Naive B cell (primary cell): ENCODE measurements at regions not wholly inside any gene's neighbourhood (a gene's known extent, or its start where the extent isn't known, plus 50 kb on each side); places are given as distances from the start of the nearest gene placed in this dataset.

Experiments
- ATAC-seq, 2 donors: fragments of 150-1000 bp; cut with Tn5 transposase; 2 replicates each; pipeline ENCODE4 v1.10.0; 2021; ENCODE audit warnings: low read depth in 2 of 2, mild to moderate bottlenecking in 2 of 2, moderate library complexity in 2 of 2
- DNase-seq: peaks from one replicate; pipeline ENCODE4 v3.0.0; 2022
- H3K27ac Mint-ChIP-seq, 6 donors: one replicate each; pipeline ENCODE4 v1.8.0; 2020 to 2022; ENCODE audit warnings: mild to moderate bottlenecking in 6 of 6, mixed read lengths in 6 of 6, moderate library complexity in 5 of 6, inconsistent platforms in 2 of 6
- H3K27me3 Mint-ChIP-seq, 3 donors: one replicate each; pipeline ENCODE4 v1.8.0; 2021 to 2022; ENCODE audit warnings: mixed read lengths in 3 of 3, mild to moderate bottlenecking in 1 of 3
- H3K36me3 Mint-ChIP-seq, 2 donors: one replicate each; pipeline ENCODE4 v1.8.0; 2020 to 2022; ENCODE audit warnings: mixed read lengths in 2 of 2, inconsistent platforms in 1 of 2, mild to moderate bottlenecking in 1 of 2
- H3K4me1 Mint-ChIP-seq, 3 donors: one replicate each; pipeline ENCODE4 v1.8.0; 2020 to 2022; ENCODE audit warnings: mixed read lengths in 3 of 3, inconsistent platforms in 1 of 3, mild to moderate bottlenecking in 1 of 3, moderate library complexity in 1 of 3
- H3K4me3 Mint-ChIP-seq, 8 donors: one replicate each; pipeline ENCODE4 v1.8.0; 2020 to 2022; ENCODE audit warnings: mild to moderate bottlenecking in 8 of 8, mixed read lengths in 8 of 8, moderate library complexity in 8 of 8, inconsistent platforms in 2 of 8
- H3K9me3 Mint-ChIP-seq, 7 donors: one replicate each; pipeline ENCODE4 v1.8.0; 2020 to 2022; ENCODE audit warnings: mixed read lengths in 7 of 7, mild to moderate bottlenecking in 5 of 7, inconsistent platforms in 2 of 7, moderate library complexity in 1 of 7

DNA sequence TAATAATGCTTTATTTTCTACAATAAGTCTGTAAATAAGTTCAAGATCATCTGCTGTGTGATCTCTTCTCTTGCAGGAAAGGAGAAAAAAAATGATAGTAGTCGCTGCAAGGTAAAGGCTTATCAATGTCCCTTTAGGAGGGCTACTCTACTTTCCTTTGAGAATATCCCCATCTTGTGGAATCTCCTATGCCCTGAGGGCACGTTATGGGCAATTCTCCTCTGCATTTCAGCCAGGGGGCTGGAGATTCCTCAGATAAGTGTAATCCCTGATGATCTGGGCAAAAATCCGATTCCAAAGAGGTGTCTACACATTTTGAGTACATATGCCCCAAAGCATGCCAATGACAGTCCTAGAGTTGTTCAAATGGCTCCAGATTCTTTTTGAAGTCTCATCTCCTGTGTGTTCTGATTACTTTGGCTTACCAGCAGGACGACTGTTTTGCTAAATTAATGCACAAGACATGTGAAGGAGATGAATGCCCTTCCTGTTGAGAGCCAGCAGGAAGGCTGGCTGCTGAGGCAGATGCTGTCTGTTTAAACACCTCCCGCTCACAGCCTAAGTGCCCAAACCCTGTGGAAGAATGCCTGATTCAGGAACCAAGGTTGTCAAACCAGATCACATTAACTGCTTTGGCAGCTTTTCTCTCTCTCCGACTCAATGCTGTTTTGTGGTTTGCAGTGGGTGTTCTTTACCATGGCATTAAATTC lies 171.2 kb upstream of the COL1A2 start:
- no peaks in the 10 kb centered on the region for H3K36me3 Mint-ChIP-seq
- H3K4me3 Mint-ChIP-seq = no peak overlapping the region
- DNase-seq (peak; percentile 2), ATAC-seq (peak; percentile 35 to 41)
- no peaks in the 10 kb centered on the region for H3K4me1 Mint-ChIP-seq
- peak overlapping the region in 1 of 6 donors; percentile 47 for H3K27ac Mint-ChIP-seq
- H3K27me3 Mint-ChIP-seq = peaks cover 0 to 8% (median 0%) of the 10 kb centered on the region in 3 donors
- peaks cover 0 to 4% (median 0%) of the 10 kb centered on the region in 7 donors for H3K9me3 Mint-ChIP-seq

GRCh38 chr7:94228223-94228622 lies 166.5 kb upstream of the COL1A2 start:
- H3K27ac Mint-ChIP-seq = no peak overlapping the region
- no peak for DNase-seq
- no peaks in the 10 kb centered on the region for H3K9me3 Mint-ChIP-seq
- no peak overlapping the region for H3K4me3 Mint-ChIP-seq
- no peaks in the 10 kb centered on the region for H3K4me1 Mint-ChIP-seq
- H3K27me3 Mint-ChIP-seq = peaks cover 0 to 18% (median 0%) of the 10 kb centered on the region in 3 donors
- no peak for ATAC-seq
- no peaks in the 10 kb centered on the region for H3K36me3 Mint-ChIP-seq

GRCh38 chr7:94228678-94229077 lies 166.0 kb upstream of the COL1A2 start:
- Mint-ChIP-seq H3K27me3 (peaks cover 0 to 17% (median 0%) of the 10 kb centered on the region in 3 donors), H3K9me3 (no peaks in the 10 kb centered on the region), H3K27ac (no peak overlapping the region), H3K4me3 (no peak overlapping the region), H3K4me1 (no peaks in the 10 kb centered on the region), H3K36me3 (no peaks in the 10 kb centered on the region)
- DNase-seq (no peak), ATAC-seq (no peak)

GRCh38 chr7:94231305-94231704 lies 163.4 kb upstream of the COL1A2 start:
- no peak for ATAC-seq
- Mint-ChIP-seq H3K27me3 (peaks cover 0 to 20% (median 13%) of the 10 kb centered on the region in 3 donors), H3K9me3 (peaks cover 0 to 2% (median 0%) of the 10 kb centered on the region in 7 donors), H3K36me3 (no peaks in the 10 kb centered on the region), H3K27ac (no peak overlapping the region), H3K4me1 (no peaks in the 10 kb centered on the region), H3K4me3 (no peak overlapping the region)
- no peak for DNase-seq

DNA sequence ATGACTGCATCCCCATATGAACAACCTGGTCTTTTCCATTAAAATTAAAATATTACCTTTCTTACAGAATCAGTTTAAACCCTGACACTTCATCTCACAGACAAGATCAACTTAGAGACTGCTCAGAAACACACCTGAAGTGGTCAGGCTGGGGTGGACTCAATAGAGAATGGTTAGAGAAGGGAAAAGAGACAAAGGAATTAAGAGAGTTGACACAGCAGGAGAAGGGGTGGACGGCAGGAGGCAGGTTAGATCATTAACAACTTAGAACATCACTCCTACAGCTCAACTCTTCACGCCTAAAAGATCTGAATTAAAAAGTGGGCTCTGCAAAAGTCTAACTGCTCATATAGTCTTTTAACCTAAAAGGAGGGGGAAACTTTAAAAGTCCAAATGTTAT lies 157.7 kb upstream of the COL1A2 start:
- Mint-ChIP-seq H3K27ac (no peak overlapping the region), H3K9me3 (peaks cover 0 to 2% (median 0%) of the 10 kb centered on the region in 7 donors), H3K4me1 (peaks cover 0 to 5% (median 0%) of the 10 kb centered on the region in 3 donors), H3K36me3 (no peaks in the 10 kb centered on the region), H3K27me3 (peaks cover 0 to 18% (median 13%) of the 10 kb centered on the region in 3 donors), H3K4me3 (no peak overlapping the region)
- ATAC-seq (no peak), DNase-seq (no peak)

DNA sequence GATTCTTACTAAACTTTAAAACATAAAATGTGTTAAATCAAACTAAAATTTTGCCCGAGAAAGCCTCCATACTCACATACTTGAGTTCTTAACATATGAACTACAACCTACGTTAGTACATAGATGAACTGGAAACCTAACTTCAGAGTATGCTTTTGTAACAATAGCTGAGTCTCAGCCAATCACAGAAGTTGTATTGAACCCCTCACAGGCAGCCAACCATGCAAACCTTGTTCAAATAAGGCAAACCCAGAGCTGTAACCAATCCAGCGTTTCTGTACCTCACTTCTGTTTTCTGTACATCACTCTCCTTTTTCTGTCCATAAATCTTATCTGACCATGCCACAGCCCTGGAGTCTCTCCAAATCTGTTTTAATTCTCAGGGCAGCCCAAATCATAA lies 157.3 kb upstream of the COL1A2 start:
- DNase-seq (no peak), ATAC-seq (no peak)
- H3K4me3 Mint-ChIP-seq = no peak overlapping the region
- no peak overlapping the region for H3K27ac Mint-ChIP-seq
- no peaks in the 10 kb centered on the region for H3K36me3 Mint-ChIP-seq
- peaks cover 0 to 2% (median 0%) of the 10 kb centered on the region in 7 donors for H3K9me3 Mint-ChIP-seq
- peaks cover 0 to 5% (median 0%) of the 10 kb centered on the region in 3 donors for H3K4me1 Mint-ChIP-seq
- H3K27me3 Mint-ChIP-seq = peaks cover 0 to 13% (median 13%) of the 10 kb centered on the region in 3 donors

DNA sequence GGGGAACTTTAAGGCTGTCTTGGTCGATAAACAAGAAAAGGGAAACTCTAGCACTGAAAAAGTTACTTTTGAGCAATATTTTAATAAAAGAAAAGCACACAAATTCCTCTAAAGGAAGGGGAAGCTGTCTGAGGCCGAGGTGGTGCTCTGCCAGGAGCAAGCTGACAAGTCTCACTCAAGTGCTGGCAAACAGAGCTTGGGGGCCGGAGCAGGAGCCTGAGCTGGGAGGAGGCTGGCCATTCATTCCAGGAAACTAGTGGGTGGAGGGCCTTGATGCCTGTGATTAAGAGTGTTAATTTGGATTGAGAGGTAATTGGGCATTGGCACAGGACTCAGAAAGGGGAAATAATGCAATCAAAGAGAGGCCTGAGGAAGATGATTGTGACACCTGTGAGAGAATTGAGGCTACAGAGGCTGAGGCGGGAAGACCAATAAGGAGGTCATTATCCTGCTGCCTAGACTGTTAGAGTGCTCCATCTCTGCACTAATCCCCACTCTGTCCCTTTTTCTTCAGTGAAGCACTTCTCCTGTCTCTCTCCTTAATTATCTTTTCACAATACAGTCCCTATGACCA lies 154.9 kb upstream of the COL1A2 start:
- ATAC-seq = no peak
- peak overlapping the region in 2 of 6 donors; percentile 11 to 51 for H3K27ac Mint-ChIP-seq
- H3K36me3 Mint-ChIP-seq = no peaks in the 10 kb centered on the region

GRCh38 chr7:94240902-94241301 lies 153.8 kb upstream of the COL1A2 start:
- Mint-ChIP-seq H3K4me1 (peaks cover 0 to 5% (median 0%) of the 10 kb centered on the region in 3 donors), H3K36me3 (no peaks in the 10 kb centered on the region), H3K27ac (peak overlapping the region in 1 of 6 donors; percentile 4), H3K4me3 (no peak overlapping the region), H3K27me3 (no peaks in the 10 kb centered on the region), H3K9me3 (no peaks in the 10 kb centered on the region)
- DNase-seq (no peak), ATAC-seq (no peak)

More for the DNA sequence above, 154.9 kb upstream of the COL1A2 start:
- H3K27me3 Mint-ChIP-seq = peaks cover 0 to 6% (median 0%) of the 10 kb centered on the region in 3 donors
- peaks cover 0 to 2% (median 0%) of the 10 kb centered on the region in 7 donors for H3K9me3 Mint-ChIP-seq
- no peak for DNase-seq
- H3K4me1 Mint-ChIP-seq = peaks cover 0 to 5% (median 0%) of the 10 kb centered on the region in 3 donors
- no peak overlapping the region for H3K4me3 Mint-ChIP-seq

- H3K9me3 Mint-ChIP-seq = no peaks in the 10 kb centered on the region
- H3K36me3 Mint-ChIP-seq = no peaks in the 10 kb centered on the region
- no peak overlapping the region for H3K4me3 Mint-ChIP-seq
- peak overlapping the region in 1 of 6 donors; percentile 4 for H3K27ac Mint-ChIP-seq
- H3K4me1 Mint-ChIP-seq = peaks cover 0 to 5% (median 0%) of the 10 kb centered on the region in 3 donors
- DNase-seq = no peak
- H3K27me3 Mint-ChIP-seq = peaks cover 0 to 3% (median under 1%) of the 10 kb centered on the region in 3 donors
- ATAC-seq = no peak
Measured at GRCh38 chr7:94241402-94241925, 153.2 kb upstream of the COL1A2 start.

DNA sequence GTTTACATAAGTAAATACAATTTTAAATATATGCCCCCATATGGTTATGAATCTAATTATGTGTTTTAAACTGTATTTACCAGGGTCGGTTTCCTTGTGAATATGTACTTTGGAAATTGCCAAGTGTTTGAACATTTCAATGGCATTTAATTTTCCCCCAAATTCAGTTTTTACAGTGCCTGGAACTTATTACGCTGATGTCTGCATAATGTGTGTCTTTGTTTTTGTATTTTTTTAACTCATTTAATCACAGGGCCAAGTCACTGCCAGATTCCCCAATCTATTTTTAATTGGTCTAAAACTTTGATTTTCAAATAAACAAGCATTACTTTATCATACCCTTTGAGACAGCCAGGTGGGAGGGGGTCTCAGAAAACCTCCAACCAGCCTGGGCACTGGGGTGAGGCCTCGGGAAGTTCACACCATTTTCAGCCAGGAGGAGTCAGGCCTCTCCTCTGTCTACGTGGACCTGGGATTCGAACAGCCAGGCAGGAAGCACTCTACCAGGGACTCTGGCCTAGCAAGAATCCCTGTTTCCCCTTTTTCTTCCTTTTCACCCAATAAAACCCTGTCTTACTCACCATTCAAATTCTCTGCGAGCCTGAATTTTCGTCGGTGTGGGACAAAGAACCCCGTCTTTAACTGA lies 151.5 kb upstream of the COL1A2 start:
- ATAC-seq = no peak

GRCh38 chr7:94244760-94245159 lies 149.9 kb upstream of the COL1A2 start:
- peaks cover 4 to 14% (median 12%) of the 10 kb centered on the region in 3 donors for H3K27me3 Mint-ChIP-seq
- no peaks in the 10 kb centered on the region for H3K4me1 Mint-ChIP-seq
- ATAC-seq = no peak
- DNase-seq = no peak
- no peak overlapping the region for H3K4me3 Mint-ChIP-seq
- H3K27ac Mint-ChIP-seq = no peak overlapping the region
- no peaks in the 10 kb centered on the region for H3K36me3 Mint-ChIP-seq
- H3K9me3 Mint-ChIP-seq = no peaks in the 10 kb centered on the region

More for the DNA sequence above, 151.5 kb upstream of the COL1A2 start:
- H3K9me3 Mint-ChIP-seq = no peaks in the 10 kb centered on the region
- peaks cover 4 to 8% (median 5%) of the 10 kb centered on the region in 3 donors for H3K27me3 Mint-ChIP-seq
- H3K4me3 Mint-ChIP-seq = no peak overlapping the region
- no peaks in the 10 kb centered on the region for H3K4me1 Mint-ChIP-seq
- no peak for DNase-seq
- H3K27ac Mint-ChIP-seq = no peak overlapping the region
- H3K36me3 Mint-ChIP-seq = no peaks in the 10 kb centered on the region

GRCh38 chr7:94245500-94245899 lies 149.2 kb upstream of the COL1A2 start:
- Mint-ChIP-seq H3K36me3 (no peaks in the 10 kb centered on the region), H3K4me1 (no peaks in the 10 kb centered on the region), H3K9me3 (no peaks in the 10 kb centered on the region), H3K4me3 (no peak overlapping the region), H3K27ac (no peak overlapping the region), H3K27me3 (peaks cover 6 to 19% (median 14%) of the 10 kb centered on the region in 3 donors)
- no peak for DNase-seq
- no peak for ATAC-seq

DNA sequence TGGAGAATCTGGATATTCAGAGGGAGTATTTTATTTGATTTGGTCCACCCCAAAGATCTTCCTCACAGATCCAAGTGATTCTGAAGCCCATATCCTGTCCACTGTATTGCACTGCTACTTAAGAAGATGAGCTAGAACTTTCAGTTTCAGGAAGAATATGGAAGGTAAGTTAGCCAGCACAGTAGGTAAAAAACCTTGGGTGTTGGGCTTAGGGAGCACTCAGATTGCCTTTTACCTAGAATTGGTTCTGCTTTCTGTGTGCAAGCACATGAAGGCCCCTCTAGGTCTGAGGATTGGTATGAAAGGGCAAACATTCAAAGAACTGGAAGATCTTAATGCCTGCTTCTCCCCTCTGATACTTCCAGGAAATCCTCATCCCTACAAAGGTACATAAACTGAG lies 146.7 kb upstream of the COL1A2 start:
- Mint-ChIP-seq H3K36me3 (no peaks in the 10 kb centered on the region), H3K9me3 (no peaks in the 10 kb centered on the region), H3K4me3 (no peak overlapping the region), H3K27ac (no peak overlapping the region), H3K27me3 (peaks cover 10 to 21% (median 14%) of the 10 kb centered on the region in 3 donors), H3K4me1 (no peaks in the 10 kb centered on the region)
- ATAC-seq (no peak), DNase-seq (no peak)
